ENCODE measurements at regions not wholly inside any gene's neighbourhood (a gene's known extent, or its start where the extent isn't known, plus 50 kb on each side); places are given as distances from the start of the nearest gene placed in this dataset.

- TF ChIP-seq, protein P1, sequence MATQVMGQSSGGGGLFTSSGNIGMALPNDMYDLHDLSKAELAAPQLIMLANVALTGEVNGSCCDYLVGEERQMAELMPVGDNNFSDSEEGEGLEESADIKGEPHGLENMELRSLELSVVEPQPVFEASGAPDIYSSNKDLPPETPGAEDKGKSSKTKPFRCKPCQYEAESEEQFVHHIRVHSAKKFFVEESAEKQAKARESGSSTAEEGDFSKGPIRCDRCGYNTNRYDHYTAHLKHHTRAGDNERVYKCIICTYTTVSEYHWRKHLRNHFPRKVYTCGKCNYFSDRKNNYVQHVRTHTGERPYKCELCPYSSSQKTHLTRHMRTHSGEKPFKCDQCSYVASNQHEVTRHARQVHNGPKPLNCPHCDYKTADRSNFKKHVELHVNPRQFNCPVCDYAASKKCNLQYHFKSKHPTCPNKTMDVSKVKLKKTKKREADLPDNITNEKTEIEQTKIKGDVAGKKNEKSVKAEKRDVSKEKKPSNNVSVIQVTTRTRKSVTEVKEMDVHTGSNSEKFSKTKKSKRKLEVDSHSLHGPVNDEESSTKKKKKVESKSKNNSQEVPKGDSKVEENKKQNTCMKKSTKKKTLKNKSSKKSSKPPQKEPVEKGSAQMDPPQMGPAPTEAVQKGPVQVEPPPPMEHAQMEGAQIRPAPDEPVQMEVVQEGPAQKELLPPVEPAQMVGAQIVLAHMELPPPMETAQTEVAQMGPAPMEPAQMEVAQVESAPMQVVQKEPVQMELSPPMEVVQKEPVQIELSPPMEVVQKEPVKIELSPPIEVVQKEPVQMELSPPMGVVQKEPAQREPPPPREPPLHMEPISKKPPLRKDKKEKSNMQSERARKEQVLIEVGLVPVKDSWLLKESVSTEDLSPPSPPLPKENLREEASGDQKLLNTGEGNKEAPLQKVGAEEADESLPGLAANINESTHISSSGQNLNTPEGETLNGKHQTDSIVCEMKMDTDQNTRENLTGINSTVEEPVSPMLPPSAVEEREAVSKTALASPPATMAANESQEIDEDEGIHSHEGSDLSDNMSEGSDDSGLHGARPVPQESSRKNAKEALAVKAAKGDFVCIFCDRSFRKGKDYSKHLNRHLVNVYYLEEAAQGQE (IDR thresholded peaks at IDR 0.05; ENCODE audit: low read depth, low read length): no peak
- TF ChIP-seq NFIC (IDR thresholded peaks at IDR 0.05; ENCODE audit: borderline replicate concordance): no peak
- TF ChIP-seq SIN3A (IDR thresholded peaks at IDR 0.05; ENCODE audit: borderline replicate concordance, low read depth, low read length): no peak
- TF ChIP-seq FOXM1 (IDR thresholded peaks at IDR 0.05; ENCODE audit: low read depth): no peak
- TF ChIP-seq TEAD4 (IDR thresholded peaks at IDR 0.05; ENCODE audit: borderline replicate concordance, insufficient read depth): no peak
- no peak for TF ChIP-seq ELF1 (IDR thresholded peaks at IDR 0.05)
- TF ChIP-seq MXI1 (IDR thresholded peaks at IDR 0.05; ENCODE audit: low read depth, low read length): no peak
- no peak for TF ChIP-seq GATA2 (CRISPR knock-in tag; IDR thresholded peaks at IDR 0.05)
- TF ChIP-seq JUND (IDR thresholded peaks at IDR 0.05): no peak
- TF ChIP-seq RCOR1 (IDR thresholded peaks at IDR 0.05; ENCODE audit: low read length): no peak
These were observed 109.6 kb upstream of the TOPAZ1 start (continued) for GRCh38 chr3:44132061-44132460.

DNA sequence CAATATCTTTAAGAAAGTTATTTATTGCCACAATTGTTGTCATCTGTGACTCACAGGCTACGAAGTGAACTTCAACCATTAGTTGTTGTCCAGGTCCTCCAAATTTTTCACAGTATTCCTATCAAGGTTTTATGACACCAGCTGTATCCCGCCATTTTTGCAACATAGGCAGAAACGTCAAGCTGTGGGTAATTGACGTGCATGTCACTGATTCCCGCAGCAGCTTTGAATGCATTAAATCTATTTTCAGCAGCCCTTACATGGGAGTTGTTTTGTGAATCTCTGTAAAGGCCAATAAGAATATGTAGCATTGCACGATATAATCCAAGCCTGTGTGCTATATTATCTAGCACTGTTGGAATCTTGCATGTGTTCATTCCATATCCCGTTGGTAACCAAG, 109.1 kb upstream of the TOPAZ1 start:
- no peaks in the 10 kb centered on the region for H3F3A ChIP-seq (replicated peaks; ENCODE audit: insufficient read depth)
- no peak overlapping the region for H3K4me2 ChIP-seq
- H3K79me2 ChIP-seq (ENCODE audit: insufficient read depth): no peaks in the 10 kb centered on the region
- H3K9ac ChIP-seq: no peak overlapping the region
- H3K27me3 ChIP-seq (ENCODE audit: insufficient read depth): no peaks in the 10 kb centered on the region
- WGBS (ENCODE audit: low lambda C conversion rate): 61% methylated on average over 7 of the region's 7 CpGs
- no peaks in the 10 kb centered on the region for H3K36me3 ChIP-seq (replicated peaks in 1 of 2; ENCODE audit: control insufficient read depth in 1 of 2, insufficient read depth in 2 of 2, low read length in 1 of 2)
- no peaks in the 10 kb centered on the region for H3K9me3 ChIP-seq
- H3K4me1 ChIP-seq (ENCODE audit: control insufficient read depth in 1 of 2, insufficient read depth in 2 of 2, low read depth in 1 of 2, low read length in 1 of 2): no peaks in the 10 kb centered on the region
- ChIA-PET CTCF (interaction anchor here (0.7 kb wide), 1 partner anchor 66 kb away, joined by 3 read pairs; no protein-coding TSS in a partner anchor), POLR2A (no interaction called here)
- DNase-seq: no peak
- H3K9me2 ChIP-seq: no peaks in the 10 kb centered on the region
- no peak overlapping the region for H3K27ac ChIP-seq (ENCODE audit: low read depth in 2 of 2, low read length in 1 of 2)
- no peak overlapping the region for H3K4me3 ChIP-seq (ENCODE audit: low read depth in 2 of 2, low read length in 1 of 2)
- no peaks in the 10 kb centered on the region for H4K20me1 ChIP-seq (ENCODE audit: insufficient read depth)
- no peak overlapping the region for H2AFZ ChIP-seq (ENCODE audit: low read depth)
- TF ChIP-seq GATA2 (CRISPR knock-in tag; IDR thresholded peaks at IDR 0.05): no peak
- TF ChIP-seq, protein P2, sequence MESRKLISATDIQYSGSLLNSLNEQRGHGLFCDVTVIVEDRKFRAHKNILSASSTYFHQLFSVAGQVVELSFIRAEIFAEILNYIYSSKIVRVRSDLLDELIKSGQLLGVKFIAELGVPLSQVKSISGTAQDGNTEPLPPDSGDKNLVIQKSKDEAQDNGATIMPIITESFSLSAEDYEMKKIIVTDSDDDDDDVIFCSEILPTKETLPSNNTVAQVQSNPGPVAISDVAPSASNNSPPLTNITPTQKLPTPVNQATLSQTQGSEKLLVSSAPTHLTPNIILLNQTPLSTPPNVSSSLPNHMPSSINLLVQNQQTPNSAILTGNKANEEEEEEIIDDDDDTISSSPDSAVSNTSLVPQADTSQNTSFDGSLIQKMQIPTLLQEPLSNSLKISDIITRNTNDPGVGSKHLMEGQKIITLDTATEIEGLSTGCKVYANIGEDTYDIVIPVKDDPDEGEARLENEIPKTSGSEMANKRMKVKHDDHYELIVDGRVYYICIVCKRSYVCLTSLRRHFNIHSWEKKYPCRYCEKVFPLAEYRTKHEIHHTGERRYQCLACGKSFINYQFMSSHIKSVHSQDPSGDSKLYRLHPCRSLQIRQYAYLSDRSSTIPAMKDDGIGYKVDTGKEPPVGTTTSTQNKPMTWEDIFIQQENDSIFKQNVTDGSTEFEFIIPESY (IDR thresholded peaks at IDR 0.05; ENCODE audit: borderline replicate concordance, low read depth): no peak
- no peak for TF ChIP-seq EZH2phosphoT487 (IDR thresholded peaks at IDR 0.05; ENCODE audit: borderline replicate concordance, low read depth)
- no peak for TF ChIP-seq NFIC (IDR thresholded peaks at IDR 0.05; ENCODE audit: borderline replicate concordance)
- TF ChIP-seq, protein P3, sequence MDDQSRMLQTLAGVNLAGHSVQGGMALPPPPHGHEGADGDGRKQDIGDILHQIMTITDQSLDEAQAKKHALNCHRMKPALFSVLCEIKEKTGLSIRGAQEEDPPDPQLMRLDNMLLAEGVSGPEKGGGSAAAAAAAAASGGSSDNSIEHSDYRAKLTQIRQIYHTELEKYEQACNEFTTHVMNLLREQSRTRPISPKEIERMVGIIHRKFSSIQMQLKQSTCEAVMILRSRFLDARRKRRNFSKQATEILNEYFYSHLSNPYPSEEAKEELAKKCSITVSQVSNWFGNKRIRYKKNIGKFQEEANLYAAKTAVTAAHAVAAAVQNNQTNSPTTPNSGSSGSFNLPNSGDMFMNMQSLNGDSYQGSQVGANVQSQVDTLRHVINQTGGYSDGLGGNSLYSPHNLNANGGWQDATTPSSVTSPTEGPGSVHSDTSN (IDR thresholded peaks at IDR 0.05): no peak
- TF ChIP-seq TCF12 (IDR thresholded peaks at IDR 0.05): no peak
- TF ChIP-seq CTCF (IDR thresholded peaks at IDR 0.05): no peak
- no peak for TF ChIP-seq ELF1 (IDR thresholded peaks at IDR 0.05)
- no peak for TF ChIP-seq USF1 (IDR thresholded peaks at IDR 0.05; ENCODE audit: borderline replicate concordance, low read depth)
- TF ChIP-seq RAD21 (IDR thresholded peaks at IDR 0.05; ENCODE audit: low read length): no peak
- no peak for TF ChIP-seq FOSL2 (IDR thresholded peaks at IDR 0.05; ENCODE audit: borderline replicate concordance, low read depth)
- TF ChIP-seq FOXM1 (IDR thresholded peaks at IDR 0.05; ENCODE audit: low read depth): no peak
- no peak for TF ChIP-seq MXI1 (IDR thresholded peaks at IDR 0.05; ENCODE audit: low read depth, low read length)
- TF ChIP-seq RXRA (IDR thresholded peaks at IDR 0.05; ENCODE audit: borderline replicate concordance, low read depth): no peak
